Erythroblast (primary cell): ENCODE measurements at regions not wholly inside any gene's neighbourhood (a gene's known extent, or its start where the extent isn't known, plus 50 kb on each side); places are given as distances from the start of the nearest gene placed in this dataset.

ENCODE experiments used
- GATA1 ChIP-seq: IDR thresholded peaks from 2 replicates; pipeline ENCODE4 v1.6.1; 2011; ENCODE audit warnings: low read depth, mild to moderate bottlenecking, control low read depth, low read length, moderate library complexity
- POLR2A ChIP-seq: IDR thresholded peaks from 2 replicates; pipeline ENCODE4 v1.6.1; 2011; ENCODE audit warnings: mild to moderate bottlenecking, low read length

- TF ChIP-seq POLR2A (no peak), GATA1 (no peak)
Observed at GRCh38 chr14:75341620-75342019, 63.0 kb downstream of the FOS start.
